Endothelial cell of umbilical vein (primary cell): ENCODE measurements at regions not wholly inside any gene's neighbourhood (a gene's known extent, or its start where the extent isn't known, plus 50 kb on each side); places are given as distances from the start of the nearest gene placed in this dataset.

ENCODE experiments used
- BruUV-seq: library from RNA; stranded (reverse); fragments of 400-500 nt; replicated peaks from 2 replicates; lab custom pipeline; 2021; lab: Mats Ljungman, UMichigan
- CTCF ChIA-PET: fragments of 300-600, 350-600 bp; sonication (Branson Sonifier 250); formaldehyde crosslinking; loops from one replicate; lab custom pipeline; 2021; ENCODE audit warnings: antibody characterized with exemption, inconsistent platforms; lab: Charles Lee
- POLR2A ChIA-PET: fragments of 300-600, 350-600 bp; sonication (Branson Sonifier 250); formaldehyde crosslinking; loops from one replicate; lab custom pipeline; 2021; ENCODE audit warnings: antibody characterized with exemption, inconsistent platforms; lab: Charles Lee
- DNase-seq: peaks from one replicate; pipeline ENCODE4 v3.0.0-alpha.2; 2011; ENCODE audit warnings: low read depth, low spot score
- FAIRE-seq: peaks from 2 replicates; lab custom pipeline; 2011; peaks lifted over from hg19 to GRCh38; lab: Jason Lieb, UNC
- H2AFZ ChIP-seq: 2 replicates; pipeline ENCODE4 v1.6.0; 2012; ENCODE audit warnings: low read depth, low read length, control low read depth, inconsistent platforms
- H3K27ac ChIP-seq: 2 replicates; pipeline ENCODE4 v1.5.1; 2011; ENCODE audit warnings: low read depth, mild to moderate bottlenecking, control low read depth, low read length, moderate library complexity; ENCODE audit not compliant: insufficient read depth
- H3K27me3 ChIP-seq, 2 experiments: 2 replicates each; pipeline versions ENCODE4 v1.6.0 to v1.6.1; 2011; ENCODE audit warnings: low read length in 2 of 2, mixed read lengths in 1 of 2; ENCODE audit not compliant: control insufficient read depth in 2 of 2, insufficient read depth in 2 of 2
- H3K36me3 ChIP-seq, 2 experiments: 2 replicates in 1 of 2; 3 replicates in 1 of 2; pipeline ENCODE4 v1.5.1; 2011; ENCODE audit warnings: low read length in 2 of 2, mild to moderate bottlenecking in 1 of 2, moderate library complexity in 1 of 2; ENCODE audit not compliant: control insufficient read depth in 2 of 2, insufficient read depth in 2 of 2; ENCODE audit errors: extremely low read depth in 1 of 2
- H3K4me1 ChIP-seq: 3 replicates; pipeline ENCODE4 v1.5.1; 2011; ENCODE audit warnings: mild to moderate bottlenecking, low read length; ENCODE audit not compliant: control insufficient read depth, insufficient read depth; ENCODE audit errors: extremely low read depth
- H3K4me2 ChIP-seq: 2 replicates; pipeline ENCODE4 v1.6.1; 2011; ENCODE audit warnings: low read length, control low read depth, mixed read lengths; ENCODE audit not compliant: insufficient read depth
- H3K4me3 ChIP-seq, 3 experiments: fragments of 200-600 bp in 1 of 3; sonication (generic), shearing (Covaris generic) in 1 of 3; replicated peaks in 1 of 3; 2 replicates each; pipeline ENCODE4 v1.5.1; 2011 to 2016; ENCODE audit warnings: control low read depth in 3 of 3, low read length in 3 of 3, mild to moderate bottlenecking in 2 of 3, inconsistent platforms in 1 of 3, low read depth in 1 of 3, moderate library complexity in 1 of 3; ENCODE audit not compliant: insufficient read depth in 1 of 3
- H3K79me2 ChIP-seq: 2 replicates; pipeline ENCODE4 v1.6.0; 2012; ENCODE audit warnings: low read length, inconsistent platforms; ENCODE audit not compliant: control insufficient read depth, insufficient read depth
- H3K9ac ChIP-seq: replicated peaks from 2 replicates; pipeline ENCODE3; 2011; ENCODE audit warnings: low read length, control low read depth; ENCODE audit not compliant: insufficient read depth; ENCODE audit errors: extremely low read depth
- H3K9me1 ChIP-seq: replicated peaks from 3 replicates; pipeline ENCODE4 v1.6.0; 2011; ENCODE audit warnings: mild to moderate bottlenecking, low read length; ENCODE audit not compliant: control insufficient read depth, insufficient read depth; ENCODE audit errors: extremely low read depth
- H3K9me3 ChIP-seq: replicated peaks from 2 replicates; pipeline ENCODE4 v1.5.1; 2012; ENCODE audit warnings: low read length, inconsistent platforms; ENCODE audit not compliant: control insufficient read depth, insufficient read depth
- H4K20me1 ChIP-seq: replicated peaks from 2 replicates; pipeline ENCODE3; 2011; ENCODE audit warnings: mild to moderate bottlenecking, low read length; ENCODE audit not compliant: control insufficient read depth, insufficient read depth; ENCODE audit errors: extremely low read depth
- CTCF ChIP-seq, 2 donors: IDR thresholded peaks; 1 replicate in 1 of 2; 2 replicates in 1 of 2; pipeline ENCODE4 v1.5.1; 2011; ENCODE audit warnings: low read length in 2 of 2, mild to moderate bottlenecking in 2 of 2, moderate library complexity in 2 of 2, control low read depth in 1 of 2, inconsistent platforms in 1 of 2, low read depth in 1 of 2; ENCODE audit not compliant: insufficient read depth in 1 of 2; ENCODE audit errors: extremely low read depth in 1 of 2
- EZH2 ChIP-seq: IDR thresholded peaks from 2 replicates; pipeline ENCODE4 v1.6.1; 2012; ENCODE audit warnings: borderline replicate concordance, low read depth, mild to moderate bottlenecking, moderate library complexity, low read length, inconsistent platforms; ENCODE audit not compliant: severe bottlenecking
- FOS ChIP-seq: IDR thresholded peaks from 2 replicates; pipeline ENCODE4 v1.6.1; 2011; ENCODE audit warnings: mild to moderate bottlenecking, low read length, moderate library complexity, borderline replicate concordance; ENCODE audit not compliant: insufficient read depth
- GATA2 ChIP-seq: IDR thresholded peaks from 2 replicates; pipeline ENCODE4 v1.7.0; 2011; ENCODE audit warnings: low read depth, mild to moderate bottlenecking, moderate library complexity, mixed read lengths, low read length; ENCODE audit not compliant: insufficient read length, insufficient read depth
- JUN ChIP-seq: IDR thresholded peaks from 2 replicates; pipeline ENCODE4 v1.6.1; 2011; ENCODE audit warnings: borderline replicate concordance, low read depth; ENCODE audit not compliant: insufficient read length, insufficient read depth
- MAX ChIP-seq: IDR thresholded peaks from 2 replicates; pipeline ENCODE4 v1.6.1; 2011; ENCODE audit not compliant: insufficient read depth, insufficient read length
- MYC ChIP-seq: IDR thresholded peaks from one replicate; pipeline ENCODE4 v1.6.1; 2011; ENCODE audit warnings: mild to moderate bottlenecking, low read depth, low read length
- POLR2A ChIP-seq: IDR thresholded peaks from 2 replicates; pipeline ENCODE4 v1.6.1; 2012; ENCODE audit warnings: low read depth, mild to moderate bottlenecking, control low read depth, low read length
- POLR2AphosphoS5 ChIP-seq: IDR thresholded peaks from 2 replicates; pipeline ENCODE4 v1.6.1; 2012; ENCODE audit warnings: low read depth, mild to moderate bottlenecking, control low read depth, low read length, moderate library complexity; ENCODE audit not compliant: insufficient read depth
- dilution Hi-C: fragments of 300-500 bp; cut with MboI; formaldehyde crosslinking; loops from one replicate; pipeline ENCODE4 v1.15.0; 2019; ENCODE audit warnings: low sequenced_read_pairs; ENCODE audit not compliant: extremely low pct_ligation_motif_present
- intact Hi-C: fragments of 100-400 bp; cut with micrococcal nuclease; formaldehyde crosslinking; loops from one replicate; pipeline ENCODE4 v1.10.0; 2022

DNA sequence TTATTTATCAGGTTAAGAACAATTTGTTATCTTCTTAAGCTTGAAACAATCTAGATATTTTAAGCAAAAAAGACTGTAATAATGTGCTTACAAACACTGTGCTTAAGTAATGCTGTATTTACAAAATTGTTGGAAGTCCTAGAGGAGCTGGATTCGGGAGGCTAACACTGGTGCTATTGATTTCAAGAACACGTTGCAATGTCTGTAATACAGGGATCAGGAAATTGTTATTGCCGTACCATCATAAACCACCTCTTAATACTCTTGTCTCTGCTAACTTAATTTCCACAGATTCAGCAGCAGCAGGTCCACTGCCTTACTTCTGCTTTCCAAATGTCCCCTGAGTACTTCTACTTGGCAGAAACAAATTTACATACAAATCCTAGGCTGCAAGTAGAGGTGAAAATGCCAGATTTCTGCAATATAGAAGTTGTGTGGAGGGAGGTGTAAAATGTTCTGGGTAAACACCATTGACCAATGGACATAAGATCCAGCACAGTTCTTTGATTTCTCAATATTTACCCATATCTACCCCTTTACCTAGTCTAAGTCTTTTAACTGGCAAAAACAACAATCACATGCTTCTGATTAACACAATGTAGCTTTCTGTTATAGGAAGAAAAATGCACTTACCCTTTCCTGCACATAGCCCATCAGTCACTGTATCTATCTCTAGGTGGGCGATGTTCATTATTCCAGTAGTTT, 663.4 kb downstream of the TMTC2 start:
- TF ChIP-seq FOS (no peak), CTCF (IDR thresholded peaks at IDR 0.05; ENCODE audit: extremely low read depth in 1 of 2, insufficient read depth in 1 of 2, low read depth in 1 of 2, low read length in 2 of 2) (no peak), POLR2AphosphoS5 (no peak), GATA2 (no peak), MYC (no peak), EZH2 (no peak), MAX (no peak), JUN (no peak), POLR2A (no peak)
- Histone ChIP-seq H3K4me3 (no peak overlapping the region), H3K9ac (no peak overlapping the region), H3K9me3 (no peaks in the 10 kb centered on the region), H2AFZ (no peak overlapping the region), H3K4me1 (no peaks in the 10 kb centered on the region), H3K79me2 (no peaks in the 10 kb centered on the region), H4K20me1 (no peaks in the 10 kb centered on the region), H3K27ac (no peak overlapping the region), H3K9me1 (no peaks in the 10 kb centered on the region), H3K27me3 (no peaks in the 10 kb centered on the region), H3K36me3 (no peaks in the 10 kb centered on the region), H3K4me2 (no peak overlapping the region)
- intact Hi-C loops (no loop called here), dilution Hi-C loops (no loop called here)
- POLR2A ChIA-PET, result no interaction called here
- no peak for DNase-seq
- CTCF ChIA-PET, result no interaction called here
- no peak for FAIRE-seq
- no TSS peak for BruUV-seq
